OCI-LY7 (cell line): ENCODE measurements at regions not wholly inside any gene's neighbourhood (a gene's known extent, or its start where the extent isn't known, plus 50 kb on each side); places are given as distances from the start of the nearest gene placed in this dataset.

Experiments
- BruUV-seq: library from RNA; stranded (reverse); fragments of 400-500 nt; replicated peaks from 2 replicates; lab custom pipeline; 2021; lab: Mats Ljungman, UMichigan
- CTCF ChIA-PET: fragments of 300-600 bp; sonication (Branson Sonifier 250); formaldehyde crosslinking; loops from one replicate; lab custom pipeline; 2022; ENCODE audit warnings: antibody characterized with exemption; ENCODE audit not compliant: unreplicated experiment; lab: Charles Lee
- POLR2A ChIA-PET: fragments of 300-600 bp; sonication (Branson Sonifier 250); formaldehyde crosslinking; loops from one replicate; lab custom pipeline; 2022; ENCODE audit warnings: antibody characterized with exemption; lab: Charles Lee
- DNase-seq: peaks from one replicate; pipeline ENCODE4 v3.0.0-alpha.2; 2015; ENCODE audit warnings: low spot score
- H2AFZ ChIP-seq: fragments of 200-600 bp; sonication (generic), shearing (Covaris generic); 2 replicates; pipeline ENCODE4 v1.6.1; 2014; ENCODE audit warnings: mild to moderate bottlenecking, antibody characterized with exemption, low read length, moderate library complexity
- H3K27ac ChIP-seq: fragments of 200-600 bp; sonication (generic); 2 replicates; pipeline ENCODE4 v1.5.1; 2014; ENCODE audit warnings: mixed run types, low read depth, mild to moderate bottlenecking, moderate library complexity, low read length, inconsistent platforms; ENCODE audit not compliant: poor library complexity, severe bottlenecking
- H3K36me3 ChIP-seq: fragments of 200-600 bp; sonication (generic); 2 replicates; pipeline ENCODE4 v1.6.1; 2014; ENCODE audit warnings: mild to moderate bottlenecking, antibody characterized with exemption, low read length, moderate library complexity, mixed read lengths; ENCODE audit not compliant: insufficient read depth
- H3K4me1 ChIP-seq: fragments of 200-600 bp; sonication (generic); 2 replicates; pipeline ENCODE4 v1.5.1; 2014; ENCODE audit warnings: mild to moderate bottlenecking, low read length; ENCODE audit not compliant: insufficient read depth, poor library complexity, severe bottlenecking
- H3K4me2 ChIP-seq: fragments of 200-600 bp; sonication (generic); 2 replicates; pipeline ENCODE4 v1.6.1; 2014; ENCODE audit warnings: mild to moderate bottlenecking, low read length
- H3K4me3 ChIP-seq: fragments of 200-600 bp; sonication (generic); 2 replicates; pipeline ENCODE4 v1.5.1; 2014; ENCODE audit warnings: mild to moderate bottlenecking, low read depth, low read length; ENCODE audit not compliant: poor library complexity, severe bottlenecking
- H3K79me2 ChIP-seq: fragments of 200-600 bp; sonication (generic); 2 replicates; pipeline ENCODE4 v1.6.1; 2016; ENCODE audit warnings: low read depth, mild to moderate bottlenecking, low read length, moderate library complexity, mixed read lengths; ENCODE audit not compliant: insufficient read depth
- H3K9me2 ChIP-seq: fragments of 200-600 bp; sonication (generic); 2 replicates; pipeline ENCODE4 v1.6.1; 2016; ENCODE audit warnings: mild to moderate bottlenecking, low read length, mixed read lengths; ENCODE audit not compliant: insufficient read depth
- H3K9me3 ChIP-seq: fragments of 200-600 bp; sonication (generic); 2 replicates; pipeline ENCODE4 v1.6.1; 2014; ENCODE audit warnings: mild to moderate bottlenecking, mixed run types, low read length, mixed read lengths
- H4K20me1 ChIP-seq: fragments of 200-600 bp; sonication (generic); 2 replicates; pipeline ENCODE4 v1.6.1; 2014; ENCODE audit warnings: mild to moderate bottlenecking, antibody characterized with exemption, low read length, moderate library complexity, mixed read lengths; ENCODE audit not compliant: insufficient read depth
- CTCF ChIP-seq: fragments of 200-600 bp; sonication (generic); conservative IDR thresholded peaks from 2 replicates; pipeline ENCODE4 v1.5.1; 2014; ENCODE audit warnings: mild to moderate bottlenecking, antibody characterized with exemption, low read length, moderate library complexity, mixed read lengths
- EZH2phosphoT487 ChIP-seq: fragments of 200-600 bp; sonication (generic); IDR thresholded peaks from 2 replicates; pipeline ENCODE4 v1.6.1; 2018; ENCODE audit warnings: low read depth, borderline replicate concordance, mild to moderate bottlenecking, mixed run types, antibody characterized with exemption, low read length, moderate library complexity, mixed read lengths
- intact Hi-C: fragments of 100-400 bp; cut with micrococcal nuclease; formaldehyde crosslinking; loops from one replicate; pipeline ENCODE4 v1.10.0; 2022; ENCODE audit not compliant: unreplicated experiment

- CTCF ChIA-PET: no interaction called here
- H3K9me2 ChIP-seq: no peaks in the 10 kb centered on the region
- intact Hi-C loops: no loop called here
- no TSS peak for BruUV-seq
- POLR2A ChIA-PET: interaction anchor here (0.7 kb wide), 1 partner anchor 269 kb away, joined by 3 read pairs; no protein-coding TSS in a partner anchor
- H3K79me2 ChIP-seq: no peaks in the 10 kb centered on the region
- no peak overlapping the region for H3K4me2 ChIP-seq
- TF ChIP-seq EZH2phosphoT487 (no peak), CTCF (no peak)
- H3K4me1 ChIP-seq: no peaks in the 10 kb centered on the region
- no peak overlapping the region for H2AFZ ChIP-seq
- no peak for DNase-seq
- H4K20me1 ChIP-seq: no peaks in the 10 kb centered on the region
- H3K9me3 ChIP-seq: no peaks in the 10 kb centered on the region
- H3K27ac ChIP-seq: no peak overlapping the region
- H3K4me3 ChIP-seq: no peak overlapping the region
- no peaks in the 10 kb centered on the region for H3K36me3 ChIP-seq
These were observed 531.0 kb downstream of the METTL4 start for GRCh38 chr18:2040279-2040678.

GRCh38 chr18:2049986-2050385, 521.3 kb downstream of the METTL4 start:
- Histone ChIP-seq H3K36me3 (no peaks in the 10 kb centered on the region), H3K9me3 (no peaks in the 10 kb centered on the region), H3K27ac (no peak overlapping the region), H3K4me3 (no peak overlapping the region), H2AFZ (no peak overlapping the region), H3K79me2 (no peaks in the 10 kb centered on the region), H3K4me1 (no peaks in the 10 kb centered on the region), H3K9me2 (no peaks in the 10 kb centered on the region), H3K4me2 (no peak overlapping the region), H4K20me1 (no peaks in the 10 kb centered on the region)
- intact Hi-C loops: no loop called here
- no peak for TF ChIP-seq CTCF
- no peak for TF ChIP-seq EZH2phosphoT487
- ChIA-PET CTCF (no interaction called here), POLR2A (no interaction called here)
- DNase-seq: no peak
- BruUV-seq: no TSS peak

GRCh38 chr18:2050702-2051201, 520.6 kb downstream of the METTL4 start:
- Histone ChIP-seq H3K4me2 (no peak overlapping the region), H3K36me3 (no peaks in the 10 kb centered on the region), H3K9me2 (no peaks in the 10 kb centered on the region), H3K27ac (no peak overlapping the region), H3K4me1 (no peaks in the 10 kb centered on the region), H3K4me3 (no peak overlapping the region), H3K9me3 (no peaks in the 10 kb centered on the region), H2AFZ (no peak overlapping the region), H4K20me1 (no peaks in the 10 kb centered on the region), H3K79me2 (no peaks in the 10 kb centered on the region)
- BruUV-seq: no TSS peak
- POLR2A ChIA-PET: no interaction called here
- no peak for TF ChIP-seq EZH2phosphoT487
- no peak for TF ChIP-seq CTCF
- DNase-seq: no peak
- CTCF ChIA-PET: interaction anchor here (0.6 kb wide), 1 partner anchor 54 kb away, joined by 5 read pairs; no protein-coding TSS in a partner anchor
- intact Hi-C loops: no loop called here
